HEK293T (cell line): ENCODE measurements at regions not wholly inside any gene's neighbourhood (a gene's known extent, or its start where the extent isn't known, plus 50 kb on each side); places are given as distances from the start of the nearest gene placed in this dataset.

Source experiments
- CTCF ChIA-PET: fragments of 350-600 bp; formaldehyde crosslinking; extraction: SDS; loops from one replicate; lab custom pipeline; 2021; ENCODE audit warnings: antibody characterized with exemption, inconsistent platforms; lab: Yijun Ruan, JAX
- POLR2A ChIA-PET: fragments of 350-600 bp; formaldehyde crosslinking; extraction: SDS; loops from one replicate; lab custom pipeline; 2020; ENCODE audit warnings: antibody characterized with exemption, inconsistent platforms; lab: Yijun Ruan, JAX
- DNase-seq: peaks from one replicate; pipeline ENCODE4 v3.0.0; 2012; ENCODE audit warnings: mixed read lengths; ENCODE audit errors: extremely low spot score
- ARNT ChIP-seq: fragments of 450-650 bp; IDR thresholded peaks from 2 replicates; pipeline ENCODE4 v1.6.1; 2017; ENCODE audit warnings: mild to moderate bottlenecking
- BHLHE40 ChIP-seq: fragments of 450-650 bp; IDR thresholded peaks from 2 replicates; pipeline ENCODE4 v1.6.1; 2016; ENCODE audit warnings: mild to moderate bottlenecking, moderate library complexity, borderline replicate concordance
- CTBP1 ChIP-seq: fragments of 450-650 bp; IDR thresholded peaks from 2 replicates; pipeline ENCODE4 v1.6.1; 2016; ENCODE audit warnings: borderline replicate concordance
- ELF4 ChIP-seq: fragments of 450-650 bp; IDR thresholded peaks from 2 replicates; pipeline ENCODE4 v1.6.1; 2017; ENCODE audit warnings: antibody characterized with exemption
- FOXA1 ChIP-seq: fragments of 450-650 bp; IDR thresholded peaks from 2 replicates; pipeline ENCODE4 v1.6.1; 2016; ENCODE audit warnings: mild to moderate bottlenecking
- FOXK2 ChIP-seq: fragments of 450-650 bp; IDR thresholded peaks from 2 replicates; pipeline ENCODE4 v1.6.1; 2016; ENCODE audit warnings: mild to moderate bottlenecking
- FOXM1 ChIP-seq: fragments of 450-650 bp; IDR thresholded peaks from 2 replicates; pipeline ENCODE4 v1.6.1; 2017; ENCODE audit warnings: mild to moderate bottlenecking, borderline replicate concordance
- HDGF ChIP-seq: fragments of 450-650 bp; IDR thresholded peaks from 2 replicates; pipeline ENCODE4 v1.6.1; 2017; ENCODE audit warnings: antibody characterized with exemption, borderline replicate concordance
- L3MBTL2 ChIP-seq: fragments of 450-650 bp; conservative IDR thresholded peaks from 2 replicates; pipeline ENCODE4 v1.6.1; 2016; ENCODE audit warnings: mild to moderate bottlenecking
- LEF1 ChIP-seq: fragments of 450-650 bp; IDR thresholded peaks from 2 replicates; pipeline ENCODE4 v1.6.1; 2017; ENCODE audit warnings: mild to moderate bottlenecking, borderline replicate concordance
- NFRKB ChIP-seq: fragments of 450-650 bp; IDR thresholded peaks from 2 replicates; pipeline ENCODE4 v1.6.1; 2016; ENCODE audit warnings: mild to moderate bottlenecking, moderate library complexity
- PKNOX1 ChIP-seq: fragments of 450-650 bp; IDR thresholded peaks from 2 replicates; pipeline ENCODE4 v1.6.1; 2016
- SP1 ChIP-seq: fragments of 450-650 bp; IDR thresholded peaks from 2 replicates; pipeline ENCODE4 v1.6.1; 2017
- SUZ12 ChIP-seq: fragments of 450-650 bp; IDR thresholded peaks from 2 replicates; pipeline ENCODE4 v1.6.1; 2016; ENCODE audit warnings: mild to moderate bottlenecking
- TARDBP ChIP-seq: fragments of 450-650 bp; IDR thresholded peaks from 2 replicates; pipeline ENCODE4 v1.6.1; 2016
- ZNF384 ChIP-seq: fragments of 450-650 bp; IDR thresholded peaks from 2 replicates; pipeline ENCODE4 v1.6.1; 2016

- DNase-seq: no peak
- TF ChIP-seq ARNT (no peak), PKNOX1 (peak; percentile 84)
- ChIA-PET CTCF (no interaction called here), POLR2A (no interaction called here)
Measured at GRCh38 chr19:30070968-30071632, 129.1 kb downstream of the URI1 start.

GRCh38 chr19:30071871-30072270 lies 129.8 kb downstream of the URI1 start:
- CTCF ChIA-PET: no interaction called here
- DNase-seq: no peak
- POLR2A ChIA-PET: no interaction called here
- TF ChIP-seq SUZ12 (no peak), CTBP1 (no peak), FOXA1 (no peak), SP1 (no peak), LEF1 (no peak), HDGF (no peak), FOXK2 (no peak), FOXM1 (no peak), ZNF384 (no peak), ARNT (no peak), TARDBP (no peak)

GRCh38 chr19:30073152-30074000 lies 131.3 kb downstream of the URI1 start:
- CTCF ChIA-PET: no interaction called here
- DNase-seq: no peak
- TF ChIP-seq HDGF: no peak
- TF ChIP-seq ARNT: no peak
- TF ChIP-seq PKNOX1: no peak
- TF ChIP-seq TARDBP: no peak
- TF ChIP-seq ELF4: no peak
- TF ChIP-seq BHLHE40: no peak
- TF ChIP-seq FOXK2: no peak
- no peak for TF ChIP-seq CTBP1
- no peak for TF ChIP-seq SP1
- TF ChIP-seq L3MBTL2: no peak
- POLR2A ChIA-PET: no interaction called here

- POLR2A ChIA-PET: no interaction called here
- DNase-seq: no peak
Measured at GRCh38 chr19:30074096-30074495, 132.1 kb downstream of the URI1 start.

GRCh38 chr19:30074741-30075715 lies 133.0 kb downstream of the URI1 start:
- ChIA-PET CTCF (no interaction called here), POLR2A (no interaction called here)
- no peak for DNase-seq
- no peak for TF ChIP-seq ARNT
- no peak for TF ChIP-seq SP1
- TF ChIP-seq TARDBP: no peak
- no peak for TF ChIP-seq NFRKB
- no peak for TF ChIP-seq FOXK2
- no peak for TF ChIP-seq CTBP1
- TF ChIP-seq FOXM1: no peak
- no peak for TF ChIP-seq HDGF
- no peak for TF ChIP-seq BHLHE40
- TF ChIP-seq LEF1: no peak
- no peak for TF ChIP-seq ELF4
- TF ChIP-seq FOXA1: no peak
- TF ChIP-seq PKNOX1: no peak
- TF ChIP-seq SUZ12: no peak
- no peak for TF ChIP-seq L3MBTL2
- TF ChIP-seq ZNF384: no peak

More at GRCh38 chr19:30074096-30074495, 132.1 kb downstream of the URI1 start:
- CTCF ChIA-PET: no interaction called here
- TF ChIP-seq ARNT: no peak
- no peak for TF ChIP-seq L3MBTL2
- no peak for TF ChIP-seq CTBP1
- no peak for TF ChIP-seq ELF4
- TF ChIP-seq HDGF: no peak
- TF ChIP-seq BHLHE40: no peak
- no peak for TF ChIP-seq ZNF384
- no peak for TF ChIP-seq LEF1
- no peak for TF ChIP-seq SUZ12
- TF ChIP-seq TARDBP: no peak
- no peak for TF ChIP-seq FOXA1
- TF ChIP-seq SP1: no peak
